ENCODE measurements at regions not wholly inside any gene's neighbourhood (a gene's known extent, or its start where the extent isn't known, plus 50 kb on each side); places are given as distances from the start of the nearest gene placed in this dataset.

DNA sequence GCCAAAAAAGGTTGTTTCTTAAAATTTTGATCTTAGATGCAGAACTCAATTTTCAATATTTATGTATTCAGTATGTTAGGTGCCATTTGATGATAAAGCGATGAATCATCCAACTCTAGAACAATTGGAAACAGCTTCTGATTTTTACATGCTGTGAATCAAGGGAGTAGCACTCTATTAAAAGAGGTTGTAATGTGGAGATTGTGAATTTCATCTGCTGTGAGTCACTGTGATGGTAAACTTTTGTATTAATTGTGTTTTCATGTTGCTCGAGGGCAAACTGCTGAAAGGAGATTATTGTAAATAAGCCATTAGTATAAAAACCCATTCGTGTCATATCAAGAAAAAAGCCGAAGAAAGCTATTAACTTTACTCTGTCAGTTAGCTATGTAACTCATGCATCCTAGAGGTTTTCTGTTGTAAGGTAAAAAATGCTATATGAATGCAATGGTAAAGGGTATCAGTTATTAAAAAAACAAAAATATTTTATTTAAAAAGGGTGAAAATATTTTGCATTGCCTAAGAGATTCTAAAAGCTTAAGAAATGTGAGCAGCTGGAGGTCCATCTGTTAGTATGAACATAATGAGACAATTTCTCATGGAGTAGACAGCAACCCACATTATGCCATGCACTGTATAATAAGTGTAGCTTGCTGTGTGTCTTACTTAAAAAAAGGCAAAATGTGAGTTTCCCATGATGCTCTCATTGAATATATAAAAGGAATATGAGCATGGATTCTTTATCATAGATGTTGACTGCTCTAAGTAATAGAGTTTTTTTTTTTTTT lies 511.0 kb upstream of the PCDH15 start:
- ATAC-seq (ENCODE audit: insufficient read depth, low FRiP score): no peak
- H3K4me1 ChIP-seq (ENCODE audit: control insufficient read depth in 5 of 5, insufficient read depth in 5 of 5, low read length in 5 of 5): no peaks in the 10 kb centered on the region
- no peak for DNase-seq
- H3K36me3 ChIP-seq (ENCODE audit: control insufficient read depth in 4 of 4, insufficient read depth in 4 of 4, low read length in 4 of 4): no peaks in the 10 kb centered on the region
- no peak overlapping the region for H3K9ac ChIP-seq (ENCODE audit: insufficient read depth in 1 of 2, low read length in 2 of 2)
- H3K9me3 ChIP-seq (ENCODE audit: control insufficient read depth in 4 of 4, insufficient read depth in 3 of 4, low read length in 3 of 4): no peaks in the 10 kb centered on the region
- 84 to 87% methylated on average over 4 of the region's 4 CpGs for WGBS, 2 donors
- TF ChIP-seq, protein P1, sequence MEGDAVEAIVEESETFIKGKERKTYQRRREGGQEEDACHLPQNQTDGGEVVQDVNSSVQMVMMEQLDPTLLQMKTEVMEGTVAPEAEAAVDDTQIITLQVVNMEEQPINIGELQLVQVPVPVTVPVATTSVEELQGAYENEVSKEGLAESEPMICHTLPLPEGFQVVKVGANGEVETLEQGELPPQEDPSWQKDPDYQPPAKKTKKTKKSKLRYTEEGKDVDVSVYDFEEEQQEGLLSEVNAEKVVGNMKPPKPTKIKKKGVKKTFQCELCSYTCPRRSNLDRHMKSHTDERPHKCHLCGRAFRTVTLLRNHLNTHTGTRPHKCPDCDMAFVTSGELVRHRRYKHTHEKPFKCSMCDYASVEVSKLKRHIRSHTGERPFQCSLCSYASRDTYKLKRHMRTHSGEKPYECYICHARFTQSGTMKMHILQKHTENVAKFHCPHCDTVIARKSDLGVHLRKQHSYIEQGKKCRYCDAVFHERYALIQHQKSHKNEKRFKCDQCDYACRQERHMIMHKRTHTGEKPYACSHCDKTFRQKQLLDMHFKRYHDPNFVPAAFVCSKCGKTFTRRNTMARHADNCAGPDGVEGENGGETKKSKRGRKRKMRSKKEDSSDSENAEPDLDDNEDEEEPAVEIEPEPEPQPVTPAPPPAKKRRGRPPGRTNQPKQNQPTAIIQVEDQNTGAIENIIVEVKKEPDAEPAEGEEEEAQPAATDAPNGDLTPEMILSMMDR (IDR thresholded peaks at IDR 0.05; ENCODE audit: control extremely low read depth, extremely low read depth): no peak
- no peak overlapping the region for H3K27ac ChIP-seq (ENCODE audit: low read depth in 1 of 2, low read length in 1 of 2)
- H3K4me3 ChIP-seq: no peak overlapping the region
- H3K27me3 ChIP-seq (ENCODE audit: control insufficient read depth in 3 of 3, insufficient read depth in 3 of 3, low read length in 2 of 3): no peaks in the 10 kb centered on the region

DNA sequence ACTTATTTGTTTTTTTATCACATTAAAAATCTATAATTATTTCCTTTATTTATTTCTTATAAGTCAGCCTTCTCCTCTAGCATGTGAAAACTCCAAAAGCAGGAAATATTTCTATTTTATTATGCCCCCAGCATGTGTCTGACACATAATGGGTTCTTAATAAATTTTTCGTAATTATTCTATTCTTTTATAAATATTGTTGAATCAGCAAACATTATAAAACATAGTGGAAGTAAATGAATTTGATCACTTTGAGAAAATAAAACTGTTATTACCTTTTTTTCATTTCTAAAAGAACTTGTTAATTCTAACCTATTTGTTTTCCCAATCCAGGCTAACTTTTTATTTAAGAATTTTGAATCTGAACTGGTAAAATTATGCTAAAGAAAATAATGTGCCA lies 509.1 kb upstream of the PCDH15 start:
- ATAC-seq (ENCODE audit: insufficient read depth, low FRiP score) (no peak), DNase-seq (no peak)
- Histone ChIP-seq H3K9ac (ENCODE audit: insufficient read depth in 1 of 2, low read length in 2 of 2) (no peak overlapping the region), H3K27ac (ENCODE audit: low read depth in 1 of 2, low read length in 1 of 2) (no peak overlapping the region), H3K27me3 (ENCODE audit: control insufficient read depth in 3 of 3, insufficient read depth in 3 of 3, low read length in 2 of 3) (no peaks in the 10 kb centered on the region), H3K4me1 (ENCODE audit: control insufficient read depth in 5 of 5, insufficient read depth in 5 of 5, low read length in 5 of 5) (no peaks in the 10 kb centered on the region), H3K36me3 (ENCODE audit: control insufficient read depth in 4 of 4, insufficient read depth in 4 of 4, low read length in 4 of 4) (no peaks in the 10 kb centered on the region), H3K9me3 (ENCODE audit: control insufficient read depth in 4 of 4, insufficient read depth in 3 of 4, low read length in 3 of 4) (no peaks in the 10 kb centered on the region), H3K4me3 (no peak overlapping the region)
- TF ChIP-seq, protein P1 (IDR thresholded peaks at IDR 0.05; ENCODE audit: control extremely low read depth, extremely low read depth): no peak
- 86 to 93% methylated on average over 1 of the region's 1 CpG for WGBS, 2 donors

DNA sequence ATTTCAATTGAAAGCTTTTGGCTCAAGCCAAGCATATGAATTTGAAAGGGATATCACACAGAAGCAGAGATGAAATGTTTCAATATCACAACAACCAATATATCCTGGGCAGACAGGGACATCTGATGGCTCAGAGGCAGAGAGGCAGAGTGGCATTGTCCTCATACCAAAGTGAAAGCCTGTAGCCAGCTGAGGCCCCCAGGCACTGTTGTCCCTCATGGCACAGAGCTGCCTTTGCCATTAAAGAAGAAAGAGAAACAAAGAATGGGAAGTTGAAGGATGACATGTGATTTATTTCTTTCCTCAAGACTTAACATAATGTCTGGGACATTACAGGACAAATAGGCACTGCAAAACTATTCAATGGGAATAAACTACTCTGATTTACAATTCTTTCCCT lies 504.3 kb upstream of the PCDH15 start:
- Histone ChIP-seq H3K9ac (ENCODE audit: insufficient read depth in 1 of 2, low read length in 2 of 2) (no peak overlapping the region), H3K27me3 (ENCODE audit: control insufficient read depth in 3 of 3, insufficient read depth in 3 of 3, low read length in 2 of 3) (no peaks in the 10 kb centered on the region), H3K9me3 (ENCODE audit: control insufficient read depth in 4 of 4, insufficient read depth in 3 of 4, low read length in 3 of 4) (no peaks in the 10 kb centered on the region), H3K27ac (ENCODE audit: low read depth in 1 of 2, low read length in 1 of 2) (no peak overlapping the region), H3K4me3 (no peak overlapping the region), H3K36me3 (ENCODE audit: control insufficient read depth in 4 of 4, insufficient read depth in 4 of 4, low read length in 4 of 4) (no peaks in the 10 kb centered on the region), H3K4me1 (ENCODE audit: control insufficient read depth in 5 of 5, insufficient read depth in 5 of 5, low read length in 5 of 5) (no peaks in the 10 kb centered on the region)
- TF ChIP-seq, protein P1 (IDR thresholded peaks at IDR 0.05; ENCODE audit: control extremely low read depth, extremely low read depth): no peak
- DNase-seq (no peak), ATAC-seq (ENCODE audit: insufficient read depth, low FRiP score) (no peak)

DNA sequence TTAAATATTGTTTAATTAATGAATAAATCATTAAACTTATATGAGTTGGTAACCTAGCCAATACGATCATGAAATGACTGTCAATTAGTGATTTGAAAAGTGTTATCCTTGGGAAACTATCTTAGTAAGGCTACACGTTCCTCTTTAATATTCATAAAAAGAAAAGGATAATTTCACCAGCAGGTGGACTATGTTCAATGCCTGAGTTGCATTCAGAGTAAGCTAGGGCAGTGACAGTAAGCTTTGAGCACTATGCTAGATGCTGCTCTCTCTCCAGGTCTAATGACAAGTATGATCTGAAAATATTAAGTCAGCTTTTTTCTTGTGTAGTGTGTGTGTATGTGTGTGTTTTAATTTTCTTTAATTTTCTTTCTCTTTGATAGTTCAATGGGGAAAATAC lies 486.3 kb upstream of the PCDH15 start:
- TF ChIP-seq, protein P1 (IDR thresholded peaks at IDR 0.05; ENCODE audit: control extremely low read depth, extremely low read depth): no peak
- Histone ChIP-seq H3K4me3 (no peak overlapping the region), H3K9me3 (ENCODE audit: control insufficient read depth in 4 of 4, insufficient read depth in 3 of 4, low read length in 3 of 4) (no peaks in the 10 kb centered on the region), H3K36me3 (ENCODE audit: control insufficient read depth in 4 of 4, insufficient read depth in 4 of 4, low read length in 4 of 4) (no peaks in the 10 kb centered on the region), H3K27ac (ENCODE audit: low read depth in 1 of 2, low read length in 1 of 2) (no peak overlapping the region), H3K27me3 (ENCODE audit: control insufficient read depth in 3 of 3, insufficient read depth in 3 of 3, low read length in 2 of 3) (no peaks in the 10 kb centered on the region), H3K4me1 (ENCODE audit: control insufficient read depth in 5 of 5, insufficient read depth in 5 of 5, low read length in 5 of 5) (no peaks in the 10 kb centered on the region), H3K9ac (ENCODE audit: insufficient read depth in 1 of 2, low read length in 2 of 2) (no peak overlapping the region)
- ATAC-seq (ENCODE audit: insufficient read depth, low FRiP score): no peak
- no peak for DNase-seq
- WGBS, 2 donors: 54% methylated on average over 2 of the region's 2 CpGs

All from lung (tissue), 11 donors.